GM13977 (cell line): ENCODE measurements at regions not wholly inside any gene's neighbourhood (a gene's known extent, or its start where the extent isn't known, plus 50 kb on each side); places are given as distances from the start of the nearest gene placed in this dataset.

Source experiments
- DNase-seq: peaks from one replicate; pipeline ENCODE4 v3.0.0; 2012; ENCODE audit warnings: low spot score
- in situ Hi-C: fragments of 300-500 bp; cut with MboI; formaldehyde crosslinking; loops from one replicate; pipeline ENCODE4 v1.12.0; 2022; ENCODE audit warnings: low sequenced_read_pairs, low pct_unique_long_range_greater_than_20kb, mixed read lengths, inconsistent platforms; ENCODE audit not compliant: unreplicated experiment
- TF ChIP-seq, protein P1 (sequence below): IDR thresholded peaks from 2 replicates; pipeline ENCODE4 v1.5.1; 2012; ENCODE audit warnings: mild to moderate bottlenecking, control low read depth; ENCODE audit not compliant: insufficient read depth; ENCODE audit errors: extremely low read depth, missing control alignments

DNA sequence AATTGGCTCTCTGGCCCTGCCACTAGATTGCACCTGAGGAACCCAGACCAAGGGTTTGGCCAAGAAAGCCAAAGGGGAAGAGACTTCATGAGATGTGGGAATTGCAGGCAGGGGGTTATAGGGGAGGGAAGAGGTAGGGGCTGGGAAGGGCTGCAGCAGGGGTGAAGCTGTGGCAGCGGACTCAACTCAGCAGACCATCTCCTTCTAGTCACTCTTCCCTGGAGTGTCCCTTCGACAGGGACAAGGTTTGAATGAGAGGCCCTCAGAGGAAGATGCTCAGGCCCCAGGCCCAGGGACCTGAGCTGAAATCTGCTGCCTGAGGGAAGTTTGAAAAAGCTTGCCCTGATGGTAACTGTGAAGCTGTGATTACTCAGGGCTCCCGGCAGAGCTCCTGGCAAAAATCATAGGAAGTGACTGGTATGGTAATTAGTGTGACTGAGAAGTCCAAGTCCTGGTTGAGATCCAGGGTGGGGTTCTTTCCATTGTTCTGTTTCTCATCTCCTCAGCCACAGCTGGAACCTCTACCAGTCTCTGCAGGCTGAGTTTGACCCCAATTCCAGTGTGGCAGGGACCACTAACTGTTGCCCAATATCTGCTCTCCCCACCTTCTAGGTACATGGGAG lies 300.9 kb downstream of the CYP26B1 start:
- no peak for DNase-seq
- in situ Hi-C loops: no loop called here
- TF ChIP-seq, protein P1, sequence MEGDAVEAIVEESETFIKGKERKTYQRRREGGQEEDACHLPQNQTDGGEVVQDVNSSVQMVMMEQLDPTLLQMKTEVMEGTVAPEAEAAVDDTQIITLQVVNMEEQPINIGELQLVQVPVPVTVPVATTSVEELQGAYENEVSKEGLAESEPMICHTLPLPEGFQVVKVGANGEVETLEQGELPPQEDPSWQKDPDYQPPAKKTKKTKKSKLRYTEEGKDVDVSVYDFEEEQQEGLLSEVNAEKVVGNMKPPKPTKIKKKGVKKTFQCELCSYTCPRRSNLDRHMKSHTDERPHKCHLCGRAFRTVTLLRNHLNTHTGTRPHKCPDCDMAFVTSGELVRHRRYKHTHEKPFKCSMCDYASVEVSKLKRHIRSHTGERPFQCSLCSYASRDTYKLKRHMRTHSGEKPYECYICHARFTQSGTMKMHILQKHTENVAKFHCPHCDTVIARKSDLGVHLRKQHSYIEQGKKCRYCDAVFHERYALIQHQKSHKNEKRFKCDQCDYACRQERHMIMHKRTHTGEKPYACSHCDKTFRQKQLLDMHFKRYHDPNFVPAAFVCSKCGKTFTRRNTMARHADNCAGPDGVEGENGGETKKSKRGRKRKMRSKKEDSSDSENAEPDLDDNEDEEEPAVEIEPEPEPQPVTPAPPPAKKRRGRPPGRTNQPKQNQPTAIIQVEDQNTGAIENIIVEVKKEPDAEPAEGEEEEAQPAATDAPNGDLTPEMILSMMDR: no peak

GRCh38 chr2:71846072-71846471 lies 301.6 kb downstream of the CYP26B1 start:
- no peak for DNase-seq
- in situ Hi-C loops: no loop called here
- TF ChIP-seq, protein P1: no peak

- TF ChIP-seq, protein P1: no peak
- in situ Hi-C loops: no loop called here
- no peak for DNase-seq
Measured at GRCh38 chr2:71844967-71845366, 302.7 kb downstream of the CYP26B1 start.

- DNase-seq: no peak
- TF ChIP-seq, protein P1: no peak
- in situ Hi-C loops: no loop called here
Measured at GRCh38 chr2:71843391-71843850, 304.2 kb downstream of the CYP26B1 start.

DNA sequence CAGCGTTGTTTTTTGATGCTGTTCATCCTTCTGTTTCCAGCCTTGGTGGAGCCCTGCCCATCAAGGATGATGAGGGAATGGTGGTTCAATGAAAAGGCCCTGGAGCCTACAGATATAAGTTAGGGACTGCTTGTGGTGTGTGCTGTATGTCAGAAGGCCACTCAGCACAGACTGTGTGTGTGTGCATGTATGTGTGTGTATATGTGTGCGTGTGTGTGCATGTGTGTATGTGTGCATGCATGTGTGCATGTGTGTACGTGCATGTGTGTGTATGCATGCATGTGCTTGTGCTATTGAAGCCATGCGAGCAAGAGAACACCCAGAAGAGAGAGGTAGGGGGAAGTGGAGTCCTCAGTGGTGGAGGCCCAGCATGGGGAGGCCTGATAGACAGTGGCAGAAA lies 304.9 kb downstream of the CYP26B1 start:
- TF ChIP-seq, protein P1: no peak
- in situ Hi-C loops: no loop called here
- DNase-seq: no peak

- no peak for DNase-seq
- in situ Hi-C loops: no loop called here
- TF ChIP-seq, protein P1: no peak
Measured at GRCh38 chr2:71839826-71840225, 307.8 kb downstream of the CYP26B1 start.
